NCI-H2107 (cell line): ENCODE measurements at regions not wholly inside any gene's neighbourhood (a gene's known extent, or its start where the extent isn't known, plus 50 kb on each side); places are given as distances from the start of the nearest gene placed in this dataset.

Experiments used
- DNase-seq: peaks from one replicate; lab custom pipeline; 2025; lab: John Stamatoyannopoulos, UW

DNA sequence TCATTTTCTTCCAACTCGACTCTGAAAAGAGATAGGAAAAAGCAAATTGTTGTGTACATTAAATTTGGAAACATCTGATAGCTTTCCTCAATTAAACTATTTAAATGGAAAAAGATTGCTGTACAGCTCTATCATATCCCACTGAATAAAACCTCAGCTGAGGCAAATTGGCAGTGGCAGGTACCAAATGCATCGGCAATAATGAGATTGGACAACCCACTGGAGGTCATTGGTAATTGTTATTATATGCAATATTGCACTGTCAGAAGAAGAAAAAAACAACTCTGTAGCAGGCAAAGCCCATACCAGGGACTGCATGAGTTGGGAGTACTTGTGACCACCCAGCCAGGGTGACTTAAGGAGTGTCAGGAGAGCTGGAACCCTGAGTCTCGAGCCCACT lies 291.6 kb upstream of the SKOR2 start:
- no peak for DNase-seq

DNA sequence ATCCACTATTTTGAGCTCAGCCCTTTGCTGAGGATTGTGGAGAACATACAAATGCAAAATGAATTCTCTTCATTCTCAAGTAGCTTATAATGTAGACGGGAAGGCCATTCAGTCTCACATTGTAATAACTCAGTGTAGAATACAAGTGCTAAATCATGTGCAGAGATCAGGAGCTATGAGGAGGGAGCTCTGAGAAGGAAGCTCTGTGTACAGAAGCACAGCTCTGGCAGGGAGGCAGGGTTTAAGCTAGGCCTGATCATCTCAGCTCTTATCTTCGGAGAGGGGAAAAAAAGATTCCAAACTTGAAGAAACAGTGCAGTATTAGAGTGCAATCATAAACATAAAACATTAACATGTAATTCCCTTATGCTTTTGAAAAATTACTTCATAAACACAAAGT lies 291.1 kb upstream of the SKOR2 start:
- DNase-seq, result no peak

DNA sequence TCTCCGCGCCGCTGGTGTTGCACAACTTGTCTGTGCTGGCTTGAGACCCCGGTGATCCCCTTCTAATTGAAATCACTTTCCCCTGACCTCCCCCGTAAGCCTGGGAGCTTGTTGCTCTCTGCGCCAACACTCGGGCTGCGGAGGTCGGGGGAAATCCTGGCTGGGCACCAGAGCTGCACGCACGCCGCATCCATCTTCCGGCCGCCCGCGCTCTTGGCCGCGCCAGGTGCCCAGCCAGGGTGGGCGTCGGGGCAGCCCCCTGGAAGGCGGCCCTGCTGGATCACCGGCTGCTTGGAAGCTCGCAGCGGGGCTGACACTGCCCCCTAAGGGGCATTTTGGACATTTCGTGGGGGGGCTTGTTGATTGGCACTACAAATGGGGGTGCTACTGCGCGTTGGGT lies 280.3 kb upstream of the SKOR2 start:
- no peak for DNase-seq

DNA sequence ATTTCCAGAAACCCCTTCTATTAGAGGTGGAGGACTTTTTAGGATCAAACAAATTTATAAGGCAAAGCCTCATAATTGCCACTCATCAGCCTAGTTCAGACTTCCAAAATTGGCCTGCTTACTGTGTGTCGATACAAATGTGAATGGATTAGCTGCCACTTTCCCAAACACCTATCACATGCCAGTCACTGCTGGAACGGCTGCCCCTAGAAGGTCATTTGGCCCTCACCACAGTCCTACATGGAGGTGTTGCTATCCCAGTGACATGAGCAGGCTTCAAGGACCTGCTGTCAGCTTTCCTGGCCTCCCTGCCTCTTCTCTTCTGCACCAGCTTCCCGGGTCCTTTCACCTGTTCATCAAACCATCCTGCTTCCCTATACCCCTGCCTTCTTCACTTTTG lies 279.2 kb upstream of the SKOR2 start:
- DNase-seq, result no peak

DNA sequence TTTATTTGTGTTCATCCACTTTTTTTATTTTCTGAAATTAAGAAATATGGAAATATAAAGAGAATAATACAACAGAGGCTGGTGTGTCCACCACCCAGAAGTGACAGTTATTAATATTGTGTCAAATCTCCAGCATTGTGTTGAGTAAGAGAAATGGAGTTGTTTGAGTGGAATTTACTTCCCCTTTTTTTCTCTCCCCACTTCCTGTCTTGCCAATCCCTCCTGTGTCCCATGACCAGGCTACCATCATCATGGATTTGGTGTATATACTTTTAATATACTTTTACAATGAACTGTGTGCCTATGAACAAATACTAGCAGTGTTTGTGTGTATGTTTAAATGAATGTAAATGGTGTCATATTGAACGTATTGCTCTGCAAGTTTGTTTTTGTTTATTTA lies 276.9 kb upstream of the SKOR2 start:
- no peak for DNase-seq

DNA sequence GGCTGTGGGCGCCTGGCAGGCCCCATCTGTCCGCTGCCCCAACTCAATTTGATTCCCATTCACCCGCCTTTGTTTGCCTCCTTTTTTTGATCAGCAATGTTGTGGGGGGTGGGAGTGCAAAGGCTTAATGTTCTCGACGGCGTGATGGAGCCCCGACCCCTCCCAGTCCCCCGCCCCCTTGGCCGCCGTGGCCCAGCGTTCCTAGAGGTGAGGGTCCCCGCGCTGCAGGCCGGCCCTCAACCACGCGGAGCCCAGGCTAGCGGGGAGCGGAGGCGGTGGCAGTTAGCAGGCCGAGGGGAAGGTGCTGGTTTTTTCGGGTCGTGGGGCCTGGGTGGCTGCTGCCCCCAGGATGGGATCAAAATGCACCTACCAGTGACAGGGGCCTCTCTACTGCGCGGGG lies 274.7 kb upstream of the SKOR2 start:
- DNase-seq, result no peak

DNA sequence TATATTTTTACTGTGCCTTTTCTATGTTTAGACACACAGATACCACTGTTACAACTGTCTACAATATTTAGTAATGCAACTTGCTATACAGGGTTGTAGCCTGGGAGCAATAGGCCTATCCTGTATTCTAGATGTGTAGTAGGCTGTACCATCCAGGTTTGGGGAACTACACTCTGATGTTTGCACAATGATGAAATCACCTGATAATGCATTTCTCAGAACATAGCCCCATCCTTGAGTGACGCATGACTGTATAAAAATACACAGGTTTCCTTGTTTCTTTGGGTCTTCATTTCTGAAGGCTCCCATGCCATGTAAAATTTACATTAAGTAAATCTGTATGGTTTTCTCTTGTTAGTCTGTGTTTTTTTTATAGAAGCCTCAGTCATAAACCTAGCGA lies 270.9 kb upstream of the SKOR2 start:
- DNase-seq, result no peak

DNA sequence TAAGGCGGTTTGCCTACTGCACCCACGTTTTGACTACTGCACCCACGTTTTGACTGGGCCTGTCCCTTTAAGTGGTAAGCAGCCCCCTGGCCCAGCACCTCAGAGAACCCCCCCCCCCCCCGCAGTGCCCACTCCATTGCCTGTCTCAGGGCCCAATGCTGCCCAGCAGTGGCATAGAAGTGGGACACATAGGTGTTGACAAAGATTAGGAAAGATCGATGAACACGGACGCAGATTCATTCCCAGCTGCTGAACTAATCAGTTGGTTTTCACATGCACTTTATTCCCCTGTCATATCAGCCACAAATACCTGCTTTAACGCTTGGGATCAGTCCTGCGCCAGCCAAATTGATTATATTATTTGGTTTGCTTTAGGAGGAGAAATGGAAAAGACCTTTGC lies 268.8 kb upstream of the SKOR2 start:
- no peak for DNase-seq

DNA sequence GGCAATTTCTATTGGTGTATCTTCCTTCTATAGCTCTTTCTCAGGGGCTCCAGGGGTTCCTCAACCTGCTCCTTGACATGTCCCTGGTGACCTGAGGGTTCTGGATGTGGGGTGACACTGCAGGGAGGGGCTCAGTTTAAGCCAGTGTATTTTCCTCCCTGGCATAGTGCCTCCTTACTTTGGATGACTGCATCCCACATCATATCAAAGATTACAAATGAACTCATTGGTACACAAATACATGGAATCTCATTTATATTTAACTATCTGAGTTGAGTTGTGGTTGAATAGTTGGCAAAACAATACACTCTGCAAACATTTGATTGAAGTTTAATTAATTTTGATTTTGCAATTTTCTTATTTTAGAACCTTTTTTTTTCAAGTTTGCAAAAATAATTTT lies 268.2 kb upstream of the SKOR2 start:
- no peak for DNase-seq

DNA sequence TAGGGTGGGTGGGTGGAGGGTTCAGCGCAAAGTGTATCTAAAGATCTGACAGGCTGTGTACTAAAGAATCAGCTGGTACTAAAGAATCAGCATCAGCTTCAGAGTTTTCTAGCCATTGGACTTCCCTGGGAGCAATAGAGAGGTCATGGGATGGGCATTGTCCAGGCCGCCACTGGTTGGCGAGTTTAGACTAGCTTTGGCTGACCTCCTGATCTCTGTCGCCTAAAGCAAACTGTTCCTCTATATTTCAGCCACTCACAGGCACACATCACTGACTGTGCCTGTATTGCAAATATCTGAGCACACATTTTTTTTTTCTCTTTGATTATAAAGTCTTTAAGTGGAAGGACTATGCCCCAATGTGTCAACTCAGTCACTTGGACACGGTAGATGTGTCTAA lies 267.8 kb upstream of the SKOR2 start:
- DNase-seq, result no peak

DNA sequence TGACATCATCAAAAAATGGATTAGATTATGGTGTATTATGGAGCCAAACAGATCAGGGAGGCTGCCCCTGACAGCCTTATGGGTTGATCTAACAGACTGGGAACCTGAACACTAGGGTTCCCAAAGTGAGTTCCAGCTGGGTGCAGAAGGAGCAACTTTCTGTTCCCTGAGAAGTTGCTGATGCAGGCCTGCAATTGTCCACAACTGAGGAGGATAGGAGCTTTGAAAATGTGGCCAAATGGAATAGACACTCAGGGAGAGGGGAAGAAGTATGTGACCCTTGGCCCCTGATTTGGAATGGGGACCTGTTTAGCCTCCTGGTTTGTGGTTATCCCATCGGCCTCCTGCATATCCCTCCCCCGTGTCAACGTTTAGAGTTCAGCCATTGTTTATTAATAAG lies 262.2 kb upstream of the SKOR2 start:
- DNase-seq, result no peak

DNA sequence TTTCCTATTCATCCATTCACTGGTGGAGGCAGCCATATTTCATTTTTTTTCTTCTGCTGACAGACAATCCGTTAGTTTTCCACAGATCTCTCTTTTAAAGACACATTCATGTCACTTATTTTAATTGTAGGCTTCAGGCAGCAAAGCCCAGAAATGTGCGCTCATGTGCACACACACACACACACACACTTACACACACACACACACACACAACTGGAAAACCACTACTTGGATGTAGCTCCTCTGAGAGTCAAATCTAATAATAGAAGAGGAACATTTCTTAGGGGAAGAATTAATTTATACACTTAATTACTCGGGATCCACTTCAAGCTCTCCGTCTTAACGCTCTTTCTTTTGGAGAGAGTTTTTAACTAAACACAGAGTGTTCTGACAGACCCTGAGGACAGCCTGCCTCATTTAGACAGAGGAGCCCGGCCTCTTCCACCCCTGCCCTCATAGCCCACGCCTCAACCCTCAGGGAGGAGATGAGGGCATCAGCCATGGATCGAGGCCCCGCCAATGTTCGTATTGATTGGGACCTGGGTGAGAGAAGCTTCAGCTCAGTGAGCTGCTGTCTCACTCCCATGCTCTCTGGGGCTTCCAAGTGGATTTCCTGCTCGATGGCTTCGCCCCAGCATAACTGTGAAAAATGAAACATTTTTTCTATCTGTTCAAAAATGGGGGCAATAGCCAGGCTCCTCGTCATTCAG lies 261.4 kb upstream of the SKOR2 start:
- DNase-seq, result no peak

DNA sequence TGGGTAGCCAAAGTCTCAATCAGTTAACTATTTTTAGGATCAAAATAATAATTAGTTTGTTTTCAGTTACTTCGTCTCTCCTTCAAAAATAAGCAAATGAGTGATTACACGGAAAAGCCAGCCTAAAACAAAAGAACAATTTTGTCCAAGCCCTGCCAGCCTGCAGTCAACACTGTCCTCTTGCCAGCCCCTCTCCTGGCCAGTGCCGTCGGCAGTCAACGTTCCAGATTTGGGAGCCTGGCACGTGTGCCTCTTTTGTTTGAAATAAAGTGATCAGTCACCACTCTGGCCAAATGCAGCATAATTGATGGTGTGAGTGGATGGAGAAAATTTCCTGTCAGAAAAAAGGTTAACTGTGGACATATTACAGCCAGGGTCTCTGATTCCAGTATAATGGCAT lies 260.6 kb upstream of the SKOR2 start:
- DNase-seq, result no peak

DNA sequence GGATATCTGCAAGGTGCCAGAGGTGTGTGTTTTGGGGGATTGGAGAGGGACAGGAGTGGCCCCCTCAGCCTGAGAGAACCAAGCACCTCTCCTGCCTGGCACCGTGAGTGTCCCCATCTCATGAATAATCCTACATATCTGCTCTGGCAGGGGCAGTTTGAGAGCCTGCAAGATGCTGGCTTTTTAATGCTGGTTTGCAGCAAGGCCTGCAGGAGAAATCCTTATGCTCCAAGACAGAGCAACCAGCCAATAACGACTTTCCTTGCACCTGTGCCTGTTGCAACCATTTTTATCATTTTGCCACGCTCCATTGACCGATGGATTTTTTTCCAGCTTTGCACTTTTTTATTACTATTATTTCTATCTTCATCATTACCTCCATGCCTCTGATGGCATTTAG lies 259.4 kb upstream of the SKOR2 start:
- DNase-seq, result no peak

DNA sequence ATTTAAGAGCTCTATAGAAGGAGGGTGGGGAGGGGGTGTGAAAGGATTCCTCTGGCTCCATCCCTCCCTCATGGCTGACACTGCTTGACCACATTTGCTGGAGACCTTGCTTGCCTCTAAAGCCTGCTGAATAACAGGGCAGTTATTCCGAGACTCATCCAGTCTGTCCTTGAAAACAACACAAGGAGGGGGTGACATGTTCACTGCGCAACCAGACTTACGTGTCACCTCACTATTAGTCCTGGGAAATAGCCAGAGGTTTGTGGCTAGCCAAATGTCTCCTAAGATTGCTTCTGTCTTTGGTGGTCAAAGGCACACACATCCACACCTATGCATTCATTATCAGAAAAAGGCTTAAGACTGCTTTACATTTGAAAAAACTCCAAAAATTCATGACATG lies 256.2 kb upstream of the SKOR2 start:
- DNase-seq, result no peak

DNA sequence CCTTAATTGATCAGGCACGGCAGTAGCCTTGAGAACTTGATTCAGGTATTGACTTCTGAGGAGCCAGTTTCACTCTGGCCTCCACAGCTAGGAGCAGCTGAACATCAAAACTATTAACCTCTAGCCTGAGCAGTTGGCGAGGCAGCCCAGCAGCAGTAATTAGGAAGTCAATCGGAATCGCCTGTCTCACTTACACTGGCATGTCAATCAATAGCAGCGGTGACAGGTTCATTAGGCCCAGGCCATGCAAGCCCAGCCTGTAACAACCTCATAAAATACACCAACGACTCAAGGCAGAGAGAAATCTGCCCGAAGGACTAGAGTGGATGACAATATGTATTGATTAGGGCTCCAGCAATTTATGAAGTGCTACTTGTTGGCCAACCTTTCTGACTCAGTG lies 255.4 kb upstream of the SKOR2 start:
- DNase-seq, result no peak

DNA sequence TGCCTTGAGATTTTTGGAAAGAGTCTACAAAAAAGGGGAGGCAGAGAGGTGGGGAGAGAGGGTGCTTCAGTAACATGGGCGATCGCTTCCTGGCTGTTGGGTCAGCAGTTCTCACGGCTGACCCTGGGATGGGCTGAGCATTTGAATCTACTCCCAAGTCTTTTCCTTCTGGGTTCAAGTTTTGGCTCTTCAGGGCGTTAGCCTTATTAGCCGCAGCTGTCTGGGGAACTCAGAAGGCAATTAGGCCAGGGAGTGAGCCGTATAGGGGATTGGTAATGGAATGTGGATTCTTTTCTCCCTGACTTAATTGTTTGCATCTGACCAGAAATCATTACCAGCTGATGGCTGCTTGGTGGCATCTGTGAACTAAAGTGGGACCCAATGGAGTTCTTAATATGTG lies 250.5 kb upstream of the SKOR2 start:
- DNase-seq, result no peak

DNA sequence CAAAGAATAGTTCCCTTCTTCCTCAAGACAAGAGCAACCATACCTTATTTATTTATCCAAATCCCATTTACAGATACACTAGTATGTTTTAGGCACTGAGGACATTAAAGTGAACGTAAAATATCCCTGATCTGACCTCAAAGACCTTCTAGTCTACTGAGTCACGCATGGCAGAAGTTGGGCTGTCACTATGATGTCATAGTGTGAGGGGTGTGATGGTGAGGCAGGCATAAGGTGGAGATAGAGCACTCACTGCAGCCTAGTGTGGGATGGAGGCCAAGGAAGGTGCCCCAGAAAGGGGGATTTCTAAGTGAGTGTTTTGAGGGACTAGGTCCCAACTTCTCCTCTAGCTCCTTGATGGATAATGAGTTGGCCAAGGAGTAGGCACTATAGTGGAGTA lies 249.5 kb upstream of the SKOR2 start:
- no peak for DNase-seq

DNA sequence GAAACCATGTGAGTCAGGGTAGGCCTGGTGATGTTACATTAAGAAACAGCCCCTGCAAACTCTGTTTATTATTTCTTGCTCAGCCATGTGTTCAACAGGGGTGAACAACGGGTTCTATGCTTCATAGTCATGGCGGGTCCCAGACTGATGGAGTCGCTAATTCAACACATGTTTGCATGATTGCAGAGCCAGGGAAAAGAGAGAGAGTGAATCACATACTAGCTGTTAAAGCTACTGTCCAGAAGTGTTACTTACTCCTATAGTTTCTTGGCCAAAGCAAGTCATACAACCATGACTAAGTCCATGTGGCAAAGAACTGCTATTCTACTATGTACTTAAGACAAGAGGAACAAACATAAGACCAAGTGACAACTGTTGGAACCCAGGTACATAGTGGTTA lies 241.2 kb upstream of the SKOR2 start:
- DNase-seq, result no peak

DNA sequence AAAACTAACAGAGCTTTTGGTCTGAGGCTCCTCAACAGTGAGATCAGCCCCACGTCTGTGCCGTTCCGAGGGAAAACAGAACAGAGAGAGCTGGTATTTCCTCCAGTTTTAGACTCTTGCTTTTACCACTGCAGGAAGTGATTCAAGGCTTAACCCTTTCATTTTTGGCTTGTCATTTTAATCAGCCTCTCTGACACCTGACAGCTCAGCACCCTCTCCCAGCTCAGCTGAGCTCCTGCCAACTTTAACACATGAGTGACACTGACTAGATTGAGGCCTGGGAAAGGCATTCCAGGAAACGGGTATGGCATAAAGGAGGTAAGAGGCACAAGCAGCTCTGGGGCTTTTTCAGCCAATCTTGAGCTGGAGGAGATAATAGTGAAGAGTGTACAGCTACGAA lies 239.4 kb upstream of the SKOR2 start:
- no peak for DNase-seq

DNA sequence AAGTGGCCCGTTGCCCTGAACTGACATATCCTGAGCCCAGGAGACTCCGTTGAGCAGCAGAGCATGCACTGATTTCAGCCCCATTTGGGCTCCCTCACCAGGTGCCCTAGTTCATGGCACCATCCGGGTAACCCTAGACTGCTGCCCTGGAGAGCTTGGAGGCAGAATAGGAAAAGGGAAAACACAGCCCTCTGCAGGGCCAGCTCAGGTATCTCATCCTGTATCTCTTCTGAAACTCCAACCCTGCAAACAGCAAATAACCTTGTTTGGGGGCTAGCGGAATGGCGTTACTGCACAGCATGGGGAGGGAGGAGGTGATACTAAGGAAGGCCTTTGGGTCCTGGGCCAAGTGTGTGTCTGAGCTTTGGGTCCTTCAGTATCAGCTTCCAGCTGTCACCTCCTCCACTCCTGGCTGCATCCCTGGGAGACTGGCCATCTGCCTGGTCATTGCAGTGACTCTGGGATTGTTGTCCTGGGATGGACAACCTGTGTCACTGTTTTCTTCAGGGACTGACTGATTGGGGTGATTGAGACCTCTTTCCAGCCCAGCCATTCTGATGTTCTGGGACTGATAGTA lies 233.8 kb upstream of the SKOR2 start:
- no peak for DNase-seq

DNA sequence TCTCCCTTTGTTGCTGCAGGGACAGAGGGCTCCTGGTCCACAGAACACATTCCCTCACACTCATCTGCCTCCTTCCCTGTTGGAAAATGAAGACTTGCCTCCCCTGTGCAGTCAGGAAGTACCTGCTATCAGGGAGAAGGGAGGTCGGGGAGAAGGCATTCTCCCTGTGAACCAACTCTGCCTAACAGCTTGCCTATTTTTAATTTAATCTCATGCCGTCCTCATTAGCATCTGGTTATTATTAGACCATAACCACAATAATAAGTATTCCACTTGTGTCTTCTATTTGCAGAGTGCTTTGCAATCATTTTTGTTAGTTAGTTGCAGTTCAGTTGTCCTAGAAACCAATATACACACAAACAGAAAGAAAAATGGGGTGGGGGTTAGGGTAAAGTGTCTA lies 232.6 kb upstream of the SKOR2 start:
- DNase-seq, result no peak

DNA sequence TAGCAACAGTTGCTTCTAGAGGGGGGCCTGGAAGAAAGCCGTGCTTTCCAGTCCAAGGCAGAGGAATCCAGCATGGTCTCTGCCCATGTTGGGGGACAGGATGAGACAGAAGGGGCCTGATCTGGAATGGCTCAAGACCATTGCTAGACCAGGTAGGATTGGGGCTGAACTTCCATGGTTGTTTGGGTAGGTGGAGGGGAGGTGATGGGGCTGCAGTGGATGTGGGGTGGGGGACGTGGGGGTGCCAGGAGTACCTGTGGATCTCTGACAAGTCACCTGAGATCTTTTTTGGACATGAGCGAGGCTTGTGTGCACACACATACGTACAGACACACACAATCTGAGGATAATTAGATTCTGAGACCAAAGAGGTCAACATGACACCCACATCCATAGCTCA lies 228.7 kb upstream of the SKOR2 start:
- no peak for DNase-seq

DNA sequence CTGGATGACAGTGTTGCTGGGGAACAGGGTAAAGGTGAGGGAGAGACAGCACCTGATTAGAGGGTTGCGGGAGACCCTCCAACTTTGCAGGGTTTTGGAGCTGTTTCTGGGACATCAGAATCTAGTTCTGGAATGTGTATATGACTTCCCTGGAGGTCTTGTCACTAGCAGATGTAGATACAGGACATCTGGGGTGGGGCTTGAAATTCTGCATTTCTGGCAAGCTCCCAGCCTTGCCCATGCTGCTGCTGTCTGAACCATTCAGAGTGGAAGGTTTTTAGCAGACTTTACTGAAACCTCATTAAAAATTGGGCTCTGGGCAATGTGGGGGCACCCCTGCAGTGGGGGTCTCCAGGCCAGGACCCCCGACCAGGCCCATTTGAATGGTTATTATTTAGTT lies 220.3 kb upstream of the SKOR2 start:
- no peak for DNase-seq

DNA sequence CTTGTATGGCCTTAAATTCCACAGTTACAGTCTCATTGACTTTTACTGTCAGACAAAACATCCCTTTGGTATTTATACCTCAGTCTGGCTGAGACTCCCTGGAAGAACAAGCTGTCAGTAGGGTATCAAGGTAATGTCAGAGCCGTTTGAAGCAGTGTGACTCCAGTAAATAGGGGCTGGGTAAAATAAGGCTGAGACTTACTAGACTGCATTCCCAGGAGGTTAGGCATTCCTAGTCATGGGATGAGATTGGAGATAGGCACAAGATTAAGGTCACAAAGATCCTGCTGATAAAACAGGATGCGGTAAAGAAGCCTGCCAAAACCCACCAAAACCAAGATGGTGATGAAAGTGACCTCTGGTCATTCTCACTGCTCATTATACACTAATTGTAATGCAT lies 219.5 kb upstream of the SKOR2 start:
- DNase-seq, result no peak
